ENCODE measurements at regions not wholly inside any gene's neighbourhood (a gene's known extent, or its start where the extent isn't known, plus 50 kb on each side); places are given as distances from the start of the nearest gene placed in this dataset.

- DNase-seq (ENCODE audit: low spot score): no peak
Observed at GRCh38 chr2:145268931-145269330, 749.0 kb upstream of the ZEB2 start.

- no peak for DNase-seq (ENCODE audit: low spot score)
Observed at GRCh38 chr2:145267451-145267850, 747.5 kb upstream of the ZEB2 start.

GRCh38 chr2:145265244-145265643, 745.3 kb upstream of the ZEB2 start:
- no peak for DNase-seq (ENCODE audit: low spot score)

- no peak for DNase-seq (ENCODE audit: low spot score)
Observed at GRCh38 chr2:145260674-145261073, 740.8 kb upstream of the ZEB2 start.

GRCh38 chr2:145260081-145260480, 740.2 kb upstream of the ZEB2 start:
- no peak for DNase-seq (ENCODE audit: low spot score)

- no peak for DNase-seq (ENCODE audit: low spot score)
Observed at GRCh38 chr2:145258903-145259579, 739.1 kb upstream of the ZEB2 start.

- DNase-seq (ENCODE audit: low spot score): no peak
Observed at GRCh38 chr2:145257931-145258330, 738.0 kb upstream of the ZEB2 start.

GRCh38 chr2:145256551-145256950, 736.6 kb upstream of the ZEB2 start:
- no peak for DNase-seq (ENCODE audit: low spot score)

GRCh38 chr2:145254291-145254690, 734.4 kb upstream of the ZEB2 start:
- no peak for DNase-seq (ENCODE audit: low spot score)

GRCh38 chr2:145253492-145253891, 733.6 kb upstream of the ZEB2 start:
- no peak for DNase-seq (ENCODE audit: low spot score)

GRCh38 chr2:145245268-145245870, 725.5 kb upstream of the ZEB2 start:
- no peak for DNase-seq (ENCODE audit: low spot score)

- no peak for DNase-seq (ENCODE audit: low spot score)
Observed at GRCh38 chr2:145235312-145235711, 715.4 kb upstream of the ZEB2 start.

- no peak for DNase-seq (ENCODE audit: low spot score)
Observed at GRCh38 chr2:145230546-145230945, 710.6 kb upstream of the ZEB2 start.

GRCh38 chr2:145228506-145228905, 708.6 kb upstream of the ZEB2 start:
- DNase-seq (ENCODE audit: low spot score): no peak

- no peak for DNase-seq (ENCODE audit: low spot score)
Observed at GRCh38 chr2:145226901-145227300, 707.0 kb upstream of the ZEB2 start.

- no peak for DNase-seq (ENCODE audit: low spot score)
Observed at GRCh38 chr2:145221516-145221915, 701.6 kb upstream of the ZEB2 start.

- no peak for DNase-seq (ENCODE audit: low spot score)
Observed at GRCh38 chr2:145221032-145221431, 701.1 kb upstream of the ZEB2 start.

GRCh38 chr2:145220496-145220895, 700.6 kb upstream of the ZEB2 start:
- no peak for DNase-seq (ENCODE audit: low spot score)

- no peak for DNase-seq (ENCODE audit: low spot score)
Observed at GRCh38 chr2:145207884-145208283, 688.0 kb upstream of the ZEB2 start.

- no peak for DNase-seq (ENCODE audit: low spot score)
Observed at GRCh38 chr2:145206496-145207281, 686.8 kb upstream of the ZEB2 start.

GRCh38 chr2:145203891-145204290, 684.0 kb upstream of the ZEB2 start:
- no peak for DNase-seq (ENCODE audit: low spot score)

Data from mesenteric fat pad (tissue), 1 donor.